ENCODE measurements at regions not wholly inside any gene's neighbourhood (a gene's known extent, or its start where the extent isn't known, plus 50 kb on each side); places are given as distances from the start of the nearest gene placed in this dataset.
"Not testable (repeated sequence)": the region's sequence is repeated elsewhere in the genome, so short reads cannot be mapped to it uniquely, and the experiment has no call there.

DNA sequence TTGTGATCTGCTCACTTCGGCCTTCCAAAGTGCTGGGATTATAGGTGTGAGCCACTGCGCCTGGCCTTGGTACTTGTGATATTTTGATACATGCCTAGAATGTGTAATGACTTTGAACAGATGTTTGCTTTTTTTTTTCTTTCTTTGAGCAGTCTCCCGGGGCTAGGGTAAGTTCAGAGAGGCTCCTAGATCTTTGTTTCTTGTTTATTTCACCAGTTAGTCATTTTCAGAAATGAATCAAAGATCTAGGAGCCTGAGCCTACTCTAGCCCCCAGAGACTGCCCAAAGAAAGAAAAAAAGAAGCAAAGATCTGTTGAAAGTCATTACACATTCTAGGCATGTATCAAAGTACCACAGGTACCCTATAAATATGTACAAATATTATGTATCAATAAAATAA lies 66.3 kb downstream of the NPIPB11 start:
- ATAC-seq; CTCF ChIA-PET (ENCODE audit: low intra/inter-chr PET ratio, low total read pairs); BruUV-seq (replicated peaks); H3K9me3 ChIP-seq (ENCODE audit: low read length); H3K4me2 ChIP-seq (ENCODE audit: low read depth, low read length); in situ Hi-C loops (cut with HindIII; ENCODE audit: extremely low pct_ligation_motif_present, low pct_unique_long_range_greater_than_20kb); intact Hi-C loops (cut with micrococcal nuclease; ENCODE audit: unreplicated experiment); H3K27me3 ChIP-seq (ENCODE audit: control insufficient read depth in 1 of 2, insufficient read depth in 2 of 2, low read length in 2 of 2); H3K27ac ChIP-seq (ENCODE audit: extremely low read length, insufficient read depth, low read length); H3K4me3 ChIP-seq (replicated peaks in 1 of 3; ENCODE audit: insufficient read depth in 1 of 3, low read depth in 2 of 3, low read length in 3 of 3); H3K36me3 ChIP-seq (replicated peaks in 1 of 2; ENCODE audit: control insufficient read depth in 1 of 2, insufficient read depth in 2 of 2, low read length in 2 of 2); H2AFZ ChIP-seq (ENCODE audit: low read length); FAIRE-seq; H4K20me1 ChIP-seq (ENCODE audit: insufficient read depth, low read length); H3K79me2 ChIP-seq (ENCODE audit: insufficient read depth, low read length); H3K9ac ChIP-seq (ENCODE audit: insufficient read depth, low read depth, low read length); DNase-seq (ENCODE audit: low spot score); POLR2A ChIA-PET: not testable (repeated sequence)
- whole genome bisulfite sequencing (ENCODE audit: low lambda C conversion rate), result 40% methylated on average over 3 of the region's 3 CpGs
- H3K4me1 ChIP-seq (ENCODE audit: insufficient read depth, low read length), result peaks cover 12% of the 10 kb centered on the region

GRCh38 chr16:29338821-29339700 lies 67.5 kb downstream of the NPIPB11 start:
- H3K4me2 ChIP-seq (ENCODE audit: low read depth, low read length); H3K9ac ChIP-seq (ENCODE audit: insufficient read depth, low read depth, low read length); CTCF ChIA-PET (ENCODE audit: low intra/inter-chr PET ratio, low total read pairs); ATAC-seq; H3K4me3 ChIP-seq (replicated peaks in 1 of 3; ENCODE audit: insufficient read depth in 1 of 3, low read depth in 2 of 3, low read length in 3 of 3); intact Hi-C loops (cut with micrococcal nuclease; ENCODE audit: unreplicated experiment); H4K20me1 ChIP-seq (ENCODE audit: insufficient read depth, low read length); BruUV-seq (replicated peaks); H3K27me3 ChIP-seq (ENCODE audit: control insufficient read depth in 1 of 2, insufficient read depth in 2 of 2, low read length in 2 of 2); H3K79me2 ChIP-seq (ENCODE audit: insufficient read depth, low read length); DNase-seq (ENCODE audit: low spot score); FAIRE-seq; H3K27ac ChIP-seq (ENCODE audit: extremely low read length, insufficient read depth, low read length); H3K9me3 ChIP-seq (ENCODE audit: low read length); POLR2A ChIA-PET; H2AFZ ChIP-seq (ENCODE audit: low read length); H3K36me3 ChIP-seq (replicated peaks in 1 of 2; ENCODE audit: control insufficient read depth in 1 of 2, insufficient read depth in 2 of 2, low read length in 2 of 2); in situ Hi-C loops (cut with HindIII; ENCODE audit: extremely low pct_ligation_motif_present, low pct_unique_long_range_greater_than_20kb): not testable (repeated sequence)
- peaks cover 12% of the 10 kb centered on the region for H3K4me1 ChIP-seq (ENCODE audit: insufficient read depth, low read length)
- WGBS (ENCODE audit: low lambda C conversion rate), result 60% methylated on average over 12 of the region's 18 CpGs

- ATAC-seq; H3K36me3 ChIP-seq (replicated peaks in 1 of 2; ENCODE audit: control insufficient read depth in 1 of 2, insufficient read depth in 2 of 2, low read length in 2 of 2): not testable (repeated sequence)
Measured at GRCh38 chr16:29337385-29337901, 69.1 kb downstream of the NPIPB11 start.

GRCh38 chr16:29335549-29335846 lies 71.0 kb downstream of the NPIPB11 start:
- in situ Hi-C loops (cut with HindIII; ENCODE audit: extremely low pct_ligation_motif_present, low pct_unique_long_range_greater_than_20kb); H3K9me3 ChIP-seq (ENCODE audit: low read length); H3K36me3 ChIP-seq (replicated peaks in 1 of 2; ENCODE audit: control insufficient read depth in 1 of 2, insufficient read depth in 2 of 2, low read length in 2 of 2); POLR2A ChIA-PET; BruUV-seq (replicated peaks); H2AFZ ChIP-seq (ENCODE audit: low read length); H3K4me2 ChIP-seq (ENCODE audit: low read depth, low read length); FAIRE-seq; H3K27me3 ChIP-seq (ENCODE audit: control insufficient read depth in 1 of 2, insufficient read depth in 2 of 2, low read length in 2 of 2); intact Hi-C loops (cut with micrococcal nuclease; ENCODE audit: unreplicated experiment); CTCF ChIA-PET (ENCODE audit: low intra/inter-chr PET ratio, low total read pairs); H4K20me1 ChIP-seq (ENCODE audit: insufficient read depth, low read length); H3K9ac ChIP-seq (ENCODE audit: insufficient read depth, low read depth, low read length); H3K4me1 ChIP-seq (ENCODE audit: insufficient read depth, low read length); DNase-seq (ENCODE audit: low spot score); H3K79me2 ChIP-seq (ENCODE audit: insufficient read depth, low read length); H3K27ac ChIP-seq (ENCODE audit: extremely low read length, insufficient read depth, low read length); H3K4me3 ChIP-seq (replicated peaks in 1 of 3; ENCODE audit: insufficient read depth in 1 of 3, low read depth in 2 of 3, low read length in 3 of 3): not testable (repeated sequence)
- ATAC-seq, result peak; percentile 21; the same call in 2 of the 3 replicates
- WGBS (ENCODE audit: low lambda C conversion rate), result 70% methylated on average over 10 of the region's 10 CpGs

More at GRCh38 chr16:29337385-29337901, 69.1 kb downstream of the NPIPB11 start:
- H3K27me3 ChIP-seq (ENCODE audit: control insufficient read depth in 1 of 2, insufficient read depth in 2 of 2, low read length in 2 of 2); CTCF ChIA-PET (ENCODE audit: low intra/inter-chr PET ratio, low total read pairs); H4K20me1 ChIP-seq (ENCODE audit: insufficient read depth, low read length); BruUV-seq (replicated peaks); H3K9ac ChIP-seq (ENCODE audit: insufficient read depth, low read depth, low read length); POLR2A ChIA-PET; H3K79me2 ChIP-seq (ENCODE audit: insufficient read depth, low read length); DNase-seq (ENCODE audit: low spot score); H2AFZ ChIP-seq (ENCODE audit: low read length); H3K9me3 ChIP-seq (ENCODE audit: low read length); H3K4me3 ChIP-seq (replicated peaks in 1 of 3; ENCODE audit: insufficient read depth in 1 of 3, low read depth in 2 of 3, low read length in 3 of 3); in situ Hi-C loops (cut with HindIII; ENCODE audit: extremely low pct_ligation_motif_present, low pct_unique_long_range_greater_than_20kb); H3K27ac ChIP-seq (ENCODE audit: extremely low read length, insufficient read depth, low read length); FAIRE-seq; intact Hi-C loops (cut with micrococcal nuclease; ENCODE audit: unreplicated experiment); H3K4me2 ChIP-seq (ENCODE audit: low read depth, low read length): not testable (repeated sequence)
- peaks cover 12% of the 10 kb centered on the region for H3K4me1 ChIP-seq (ENCODE audit: insufficient read depth, low read length)
- 85% methylated on average over 18 of the region's 18 CpGs for WGBS (ENCODE audit: low lambda C conversion rate)

All from HepG2 (cell line).